IPS-15b (cell line): ENCODE measurements at regions not wholly inside any gene's neighbourhood (a gene's known extent, or its start where the extent isn't known, plus 50 kb on each side); places are given as distances from the start of the nearest gene placed in this dataset.

ENCODE experiments used
- H3K27me3 ChIP-seq: one replicate; pipeline ENCODE4 v1.6.1; 2013; ENCODE audit warnings: low read length; ENCODE audit not compliant: control insufficient read depth, insufficient read depth
- H3K36me3 ChIP-seq: one replicate; pipeline ENCODE4 v1.6.1; 2013; ENCODE audit warnings: low read length; ENCODE audit not compliant: control insufficient read depth, insufficient read depth
- H3K4me1 ChIP-seq: one replicate; pipeline ENCODE4 v1.6.1; 2013; ENCODE audit warnings: mild to moderate bottlenecking, low read length; ENCODE audit not compliant: control insufficient read depth, insufficient read depth
- H3K4me3 ChIP-seq: one replicate; pipeline ENCODE4 v1.5.1; 2013; ENCODE audit warnings: low read depth, low read length
- H3K9ac ChIP-seq: one replicate; pipeline ENCODE4 v1.6.1; 2013; ENCODE audit warnings: low read depth, mild to moderate bottlenecking, low read length
- H3K9me3 ChIP-seq: one replicate; pipeline ENCODE4 v1.6.1; 2013; ENCODE audit warnings: mild to moderate bottlenecking, low read length; ENCODE audit not compliant: control insufficient read depth, insufficient read depth

GRCh38 chr5:104247260-104247659 is 684.7 kb upstream of the NUDT12 start:
- no peaks in the 10 kb centered on the region for H3K9me3 ChIP-seq
- H3K27me3 ChIP-seq, result no peaks in the 10 kb centered on the region
- no peak overlapping the region for H3K9ac ChIP-seq
- no peak overlapping the region for H3K4me3 ChIP-seq
- no peaks in the 10 kb centered on the region for H3K4me1 ChIP-seq
- no peaks in the 10 kb centered on the region for H3K36me3 ChIP-seq

GRCh38 chr5:104241046-104241445 is 678.5 kb upstream of the NUDT12 start:
- Histone ChIP-seq H3K4me3 (no peak overlapping the region), H3K9ac (no peak overlapping the region), H3K4me1 (no peaks in the 10 kb centered on the region), H3K27me3 (no peaks in the 10 kb centered on the region), H3K9me3 (no peaks in the 10 kb centered on the region), H3K36me3 (no peaks in the 10 kb centered on the region)

DNA sequence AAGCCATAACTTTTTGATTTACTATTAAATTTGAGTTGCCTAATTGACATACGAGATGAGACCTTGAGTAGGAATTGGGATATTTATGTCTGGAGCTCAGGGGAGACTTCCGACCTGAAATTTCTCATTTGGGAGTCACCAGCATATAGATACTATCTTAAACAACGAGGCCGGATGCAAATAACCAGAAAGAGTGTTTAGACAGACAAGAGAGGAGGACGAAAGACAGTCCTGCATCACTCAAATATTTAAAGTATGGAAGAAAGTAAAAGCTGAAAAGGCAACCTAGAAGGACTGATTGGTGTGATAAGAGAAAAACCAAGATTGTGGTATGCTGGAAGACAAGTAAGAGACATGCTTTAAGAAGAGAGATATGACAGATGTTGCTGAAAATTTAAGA is 675.0 kb upstream of the NUDT12 start:
- no peaks in the 10 kb centered on the region for H3K9me3 ChIP-seq
- H3K36me3 ChIP-seq, result no peaks in the 10 kb centered on the region
- no peak overlapping the region for H3K9ac ChIP-seq

DNA sequence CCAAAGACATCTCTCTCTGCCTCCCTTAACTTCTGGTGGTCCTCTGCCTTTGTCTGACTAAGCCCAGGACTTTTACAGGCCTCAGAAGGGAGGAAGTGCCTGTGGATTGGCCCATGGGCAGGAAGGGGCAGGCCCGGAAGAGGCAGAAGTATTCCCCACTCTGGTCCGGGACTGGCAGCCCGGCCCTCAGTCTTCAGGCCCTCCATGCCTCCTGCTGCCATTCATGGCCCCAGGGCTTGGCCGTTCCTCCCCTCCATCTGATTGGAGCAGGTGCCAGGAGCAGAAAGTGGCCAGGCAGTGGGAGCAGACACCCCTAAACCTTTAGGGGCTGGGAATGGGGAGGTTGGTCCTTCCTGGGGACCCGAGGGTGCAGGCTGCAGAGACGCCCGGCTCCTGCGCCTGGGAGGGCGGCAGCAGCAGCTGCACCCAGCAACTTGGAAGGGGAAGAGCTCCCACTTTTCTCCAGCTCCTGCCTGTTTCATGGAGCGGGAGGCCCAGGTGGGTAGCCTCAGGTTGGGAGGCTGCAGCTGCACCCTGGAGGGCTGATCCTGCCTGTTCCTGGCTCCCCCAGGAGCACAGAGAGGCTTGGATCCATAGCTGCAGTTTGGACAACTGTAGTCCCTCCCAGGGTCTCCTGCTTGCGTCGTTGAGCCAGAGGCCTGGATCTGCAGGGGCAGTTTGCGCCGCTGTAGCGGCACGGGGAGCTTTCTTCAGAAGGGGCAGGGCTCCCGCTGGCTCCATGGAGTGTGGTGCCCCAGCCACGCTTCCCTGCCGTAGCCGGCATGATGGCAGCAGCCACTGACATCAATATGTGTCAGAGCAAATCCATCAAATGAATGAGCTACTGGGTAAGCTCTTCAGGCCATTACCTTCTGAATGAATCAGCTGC is 661.5 kb upstream of the NUDT12 start:
- Histone ChIP-seq H3K9me3 (no peaks in the 10 kb centered on the region), H3K4me3 (no peak overlapping the region), H3K27me3 (no peaks in the 10 kb centered on the region), H3K4me1 (no peaks in the 10 kb centered on the region), H3K36me3 (no peaks in the 10 kb centered on the region), H3K9ac (no peak overlapping the region)

More for the DNA sequence above, 675.0 kb upstream of the NUDT12 start:
- H3K4me1 ChIP-seq, result no peaks in the 10 kb centered on the region
- no peak overlapping the region for H3K4me3 ChIP-seq
- no peaks in the 10 kb centered on the region for H3K27me3 ChIP-seq

- no peaks in the 10 kb centered on the region for H3K9me3 ChIP-seq
- H3K27me3 ChIP-seq, result no peaks in the 10 kb centered on the region
- no peak overlapping the region for H3K9ac ChIP-seq
- no peaks in the 10 kb centered on the region for H3K4me1 ChIP-seq
- no peak overlapping the region for H3K4me3 ChIP-seq
- H3K36me3 ChIP-seq, result no peaks in the 10 kb centered on the region
Observed at GRCh38 chr5:104218200-104218599, 655.6 kb upstream of the NUDT12 start.

DNA sequence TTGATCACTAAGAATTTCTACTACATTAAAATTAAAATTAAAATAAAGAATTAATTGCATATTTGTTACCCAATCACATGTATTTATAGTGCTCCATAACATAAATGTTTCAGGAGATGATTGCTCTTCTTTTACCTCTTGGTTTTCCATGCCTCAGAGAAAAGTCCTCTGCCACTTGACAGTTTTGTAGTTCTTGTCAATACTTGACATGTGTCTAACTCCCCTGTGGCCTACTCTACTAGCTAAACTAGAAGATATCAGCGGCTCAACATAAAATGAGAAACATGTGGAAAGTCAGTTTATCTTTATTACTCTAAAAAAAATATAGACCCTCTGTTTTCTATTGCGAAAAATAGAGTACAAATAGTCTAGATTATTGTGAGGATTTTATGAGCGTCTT is 650.6 kb upstream of the NUDT12 start:
- H3K9ac ChIP-seq, result no peak overlapping the region
- H3K9me3 ChIP-seq, result no peaks in the 10 kb centered on the region
- no peaks in the 10 kb centered on the region for H3K27me3 ChIP-seq
- H3K4me1 ChIP-seq, result no peaks in the 10 kb centered on the region
- H3K36me3 ChIP-seq, result no peaks in the 10 kb centered on the region
- no peak overlapping the region for H3K4me3 ChIP-seq

DNA sequence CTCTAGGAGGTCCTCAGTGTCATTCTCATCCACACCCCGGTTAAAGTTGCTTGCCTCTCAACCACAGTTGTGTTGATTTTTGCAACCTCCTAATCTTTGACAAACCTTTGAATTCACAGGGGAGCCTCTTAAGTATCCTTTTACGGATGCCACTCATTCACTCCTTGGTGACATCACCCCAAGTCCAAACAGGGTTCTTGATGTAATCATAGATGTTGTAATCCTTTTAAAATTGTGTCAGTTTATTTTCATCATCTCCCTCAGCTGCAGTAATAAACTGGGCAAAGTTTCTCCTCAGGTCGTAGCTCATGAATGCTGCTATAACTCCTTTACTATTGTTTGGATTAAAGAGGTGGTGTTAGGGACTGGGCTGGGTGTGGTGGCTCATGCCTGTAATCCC is 637.2 kb upstream of the NUDT12 start:
- H3K36me3 ChIP-seq, result no peaks in the 10 kb centered on the region
- H3K9me3 ChIP-seq, result no peaks in the 10 kb centered on the region
- H3K4me3 ChIP-seq, result no peak overlapping the region
- H3K4me1 ChIP-seq, result no peaks in the 10 kb centered on the region
- H3K27me3 ChIP-seq, result no peaks in the 10 kb centered on the region
- no peak overlapping the region for H3K9ac ChIP-seq

DNA sequence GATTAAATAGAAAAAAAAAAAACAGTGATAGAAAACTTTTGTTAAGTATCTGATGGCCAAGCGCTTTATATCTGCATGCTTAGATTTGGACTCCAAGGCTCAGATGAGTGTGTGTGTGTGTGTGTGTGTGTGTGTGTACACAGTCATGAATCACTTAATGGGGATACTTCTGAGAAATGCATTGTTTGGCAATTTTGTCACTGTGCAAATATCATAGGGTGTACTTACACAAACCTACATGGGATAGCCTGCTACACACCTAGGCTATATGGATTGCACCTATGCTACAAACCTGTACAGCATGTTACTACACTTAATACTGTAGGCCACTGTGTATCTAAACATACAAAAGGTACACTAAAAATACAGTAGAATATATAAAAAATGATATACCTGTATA is 635.6 kb upstream of the NUDT12 start:
- H3K36me3 ChIP-seq, result no peaks in the 10 kb centered on the region
- no peak overlapping the region for H3K9ac ChIP-seq

GRCh38 chr5:104189909-104190308 is 627.3 kb upstream of the NUDT12 start:
- no peak overlapping the region for H3K9ac ChIP-seq
- H3K4me3 ChIP-seq, result no peak overlapping the region
- H3K36me3 ChIP-seq, result no peaks in the 10 kb centered on the region
- H3K9me3 ChIP-seq, result peaks cover 11% of the 10 kb centered on the region
- H3K27me3 ChIP-seq, result no peaks in the 10 kb centered on the region
- H3K4me1 ChIP-seq, result no peaks in the 10 kb centered on the region

More for the DNA sequence above, 635.6 kb upstream of the NUDT12 start:
- Histone ChIP-seq H3K9me3 (no peaks in the 10 kb centered on the region), H3K27me3 (no peaks in the 10 kb centered on the region), H3K4me3 (no peak overlapping the region), H3K4me1 (no peaks in the 10 kb centered on the region)

DNA sequence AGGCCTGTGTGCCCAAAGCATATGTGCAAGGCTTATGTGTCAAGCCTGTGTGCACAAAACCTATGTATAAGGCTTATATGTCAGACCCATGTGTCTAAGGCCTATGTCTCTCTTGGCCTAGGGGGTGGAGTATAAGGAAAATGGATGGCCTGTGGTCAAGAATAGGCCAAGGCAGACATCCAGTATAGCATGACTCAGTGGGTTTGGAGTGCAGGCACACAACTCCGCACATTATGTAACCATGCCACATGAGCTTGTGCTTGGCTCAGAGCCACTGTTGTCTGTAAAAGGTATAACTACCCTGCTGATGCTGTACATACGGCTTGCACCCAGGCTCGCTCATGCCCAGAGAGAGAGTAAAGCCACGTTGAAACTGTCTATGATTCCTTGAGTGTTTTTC is 626.4 kb upstream of the NUDT12 start:
- no peaks in the 10 kb centered on the region for H3K36me3 ChIP-seq
- no peaks in the 10 kb centered on the region for H3K4me1 ChIP-seq
- no peak overlapping the region for H3K4me3 ChIP-seq
- no peaks in the 10 kb centered on the region for H3K27me3 ChIP-seq
- H3K9me3 ChIP-seq, result peaks cover 12% of the 10 kb centered on the region
- H3K9ac ChIP-seq, result no peak overlapping the region

DNA sequence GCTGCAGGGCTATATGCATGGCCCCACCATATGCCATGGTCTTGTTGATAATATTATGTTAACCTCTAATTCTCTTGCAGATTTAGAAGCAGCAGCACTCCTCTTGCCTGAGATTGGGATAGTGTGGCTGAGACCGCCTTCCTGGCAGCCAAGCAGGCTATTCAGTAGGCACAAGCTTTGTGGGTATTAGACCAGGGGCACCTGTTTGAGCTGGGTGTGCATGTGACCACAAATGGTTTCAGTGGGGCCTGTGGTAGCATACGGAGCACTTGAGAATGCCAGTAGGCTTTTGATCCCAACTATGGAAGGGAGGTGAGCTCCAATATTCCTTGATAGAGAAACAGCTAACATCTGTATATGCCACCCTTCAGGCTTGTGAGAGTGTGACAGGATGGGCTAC is 625.1 kb upstream of the NUDT12 start:
- H3K36me3 ChIP-seq, result no peaks in the 10 kb centered on the region
- no peak overlapping the region for H3K9ac ChIP-seq
- H3K9me3 ChIP-seq, result peaks cover 12% of the 10 kb centered on the region
- H3K4me1 ChIP-seq, result no peaks in the 10 kb centered on the region
- no peak overlapping the region for H3K4me3 ChIP-seq
- H3K27me3 ChIP-seq, result no peaks in the 10 kb centered on the region

- Histone ChIP-seq H3K9me3 (peaks cover 12% of the 10 kb centered on the region), H3K36me3 (no peaks in the 10 kb centered on the region), H3K4me3 (no peak overlapping the region), H3K27me3 (no peaks in the 10 kb centered on the region), H3K9ac (no peak overlapping the region), H3K4me1 (no peaks in the 10 kb centered on the region)
Observed at GRCh38 chr5:104186510-104186909, 623.9 kb upstream of the NUDT12 start.
